ENCODE measurements at regions not wholly inside any gene's neighbourhood (a gene's known extent, or its start where the extent isn't known, plus 50 kb on each side); places are given as distances from the start of the nearest gene placed in this dataset.

DNA sequence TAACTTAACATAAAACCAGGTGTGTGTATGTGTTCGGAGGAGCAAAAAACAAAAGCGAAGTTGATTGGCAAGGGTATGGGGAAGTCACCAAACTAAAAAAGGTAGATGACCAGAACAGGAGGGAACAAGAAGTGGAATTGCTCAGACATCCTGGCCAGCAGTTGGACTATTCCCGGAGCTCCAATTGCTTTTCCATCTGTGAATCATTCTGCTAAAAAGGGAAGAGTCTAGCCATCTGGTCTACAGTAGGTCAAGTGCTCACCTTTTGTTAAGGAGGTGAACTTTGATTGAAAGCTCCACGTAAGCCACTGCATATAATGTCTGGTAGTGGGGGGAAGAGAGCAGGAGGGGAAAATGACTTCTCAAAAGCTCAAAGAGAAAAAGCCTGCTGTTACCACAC, 50.0 kb upstream of the BET1 start:
- no peak for DNase-seq

DNA sequence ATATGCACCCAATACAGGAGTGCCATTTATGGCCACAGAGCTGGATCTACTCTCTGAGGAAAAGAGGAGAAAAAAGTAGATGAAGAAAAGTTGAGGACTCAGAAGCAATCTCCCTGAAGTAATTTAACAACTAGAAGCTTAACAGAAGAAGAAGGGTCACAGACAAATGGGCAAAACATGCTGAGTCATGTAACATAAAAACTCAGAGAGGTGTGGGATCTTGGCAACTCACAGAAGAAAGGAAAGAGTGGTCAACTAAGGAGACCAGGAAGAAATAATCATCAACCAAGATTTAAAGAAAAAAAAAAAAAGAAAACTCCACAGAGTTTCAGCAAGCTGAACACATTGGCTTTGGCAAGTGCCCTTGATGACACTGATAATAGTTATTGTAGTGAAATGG, 51.8 kb upstream of the BET1 start:
- DNase-seq = no peak

DNA sequence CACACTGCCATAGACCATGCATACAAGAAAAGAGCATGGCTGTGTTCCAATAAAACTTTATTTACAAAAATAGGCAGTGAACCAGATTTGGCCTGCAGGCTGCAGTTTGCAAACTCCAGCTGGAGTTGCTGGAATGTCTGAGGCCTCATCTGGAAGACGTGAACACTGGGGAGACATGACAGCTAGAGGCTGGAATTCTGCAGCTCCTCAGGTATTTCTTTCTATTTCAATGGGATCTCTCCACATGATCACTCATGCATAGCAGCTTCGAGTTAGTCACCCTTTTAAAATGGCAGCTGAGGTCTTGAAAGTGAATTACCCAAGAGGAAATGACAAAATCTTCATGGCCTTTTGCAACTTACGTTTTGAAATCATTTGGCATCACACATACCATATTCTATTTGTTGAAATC, 52.6 kb upstream of the BET1 start:
- peak; percentile 72 for DNase-seq

DNA sequence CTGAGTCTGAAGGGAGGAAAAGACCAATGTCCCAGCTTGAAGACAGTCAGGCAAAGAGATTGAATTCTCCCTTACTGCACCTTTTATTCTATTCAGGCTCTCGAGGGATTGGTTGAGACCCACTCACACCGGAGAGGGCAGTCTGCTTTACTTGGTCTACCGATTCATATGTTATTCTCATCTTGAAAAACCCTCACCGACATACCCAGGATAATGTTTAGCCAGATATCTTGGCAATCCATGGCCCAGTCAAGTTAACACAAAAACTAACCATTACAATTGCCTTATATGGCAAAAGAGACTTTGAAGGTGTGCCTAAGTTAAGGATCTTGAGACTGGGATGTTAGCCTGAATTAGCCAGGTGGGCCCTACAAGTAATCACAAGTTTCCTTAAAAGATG, 53.8 kb upstream of the BET1 start:
- no peak for DNase-seq

DNA sequence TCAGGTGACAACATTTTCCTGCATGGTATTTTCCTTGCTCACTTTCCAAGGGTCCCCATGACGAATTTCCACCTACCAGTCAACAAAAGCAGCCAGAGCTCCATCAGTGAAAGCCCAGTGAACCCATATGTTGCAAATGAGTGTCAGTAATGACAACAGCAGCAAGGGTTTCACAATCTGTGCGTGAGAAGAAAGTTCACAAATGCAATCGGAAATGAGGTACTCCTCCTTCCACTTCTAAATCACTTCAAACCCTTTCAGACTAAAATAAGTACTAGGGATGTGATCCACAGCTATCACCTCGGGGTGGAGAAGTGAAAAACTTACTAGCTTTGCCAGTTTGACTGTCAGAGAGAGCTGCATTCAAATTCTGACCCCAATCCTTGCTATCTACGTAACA, 55.6 kb upstream of the BET1 start:
- DNase-seq = peak; percentile 57

DNA sequence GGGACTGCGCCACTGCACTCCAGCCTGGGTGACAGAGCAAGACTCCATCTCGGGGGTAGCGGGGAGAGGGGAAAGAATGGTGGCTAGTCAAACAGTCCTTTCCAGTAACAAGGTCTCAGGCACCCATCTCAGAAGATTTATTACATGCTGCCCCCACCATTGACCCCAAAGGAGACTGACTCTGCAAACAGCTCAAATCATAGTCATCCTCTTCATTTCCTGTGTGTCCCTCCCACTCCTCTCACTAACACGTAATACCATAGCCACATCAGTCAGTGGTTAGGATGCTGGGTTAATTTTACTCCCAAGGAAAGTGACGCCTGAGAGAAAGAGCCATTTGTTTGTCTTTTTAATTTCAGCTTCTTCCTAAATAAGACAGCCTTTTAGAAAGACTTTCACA, 56.6 kb upstream of the BET1 start:
- no peak for DNase-seq

DNA sequence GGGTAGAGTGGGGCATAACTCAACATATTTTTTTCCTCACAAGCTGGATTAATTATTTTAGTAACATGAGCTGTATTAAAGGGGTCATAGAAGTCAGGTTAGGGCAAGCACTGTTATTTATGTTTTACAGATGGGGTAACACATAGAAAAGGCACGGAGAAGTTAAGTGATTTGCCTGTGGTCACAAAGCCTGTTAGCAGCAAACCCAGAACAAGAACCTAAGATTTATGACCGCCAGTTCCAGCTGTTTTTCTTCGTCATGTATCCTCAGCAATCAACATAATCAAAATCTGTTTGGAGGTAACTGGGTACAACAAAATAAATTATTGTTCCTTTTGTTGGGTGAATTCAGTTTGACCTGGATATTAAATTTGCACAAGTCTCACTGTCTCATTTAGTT, 57.2 kb upstream of the BET1 start:
- no peak for DNase-seq

DNA sequence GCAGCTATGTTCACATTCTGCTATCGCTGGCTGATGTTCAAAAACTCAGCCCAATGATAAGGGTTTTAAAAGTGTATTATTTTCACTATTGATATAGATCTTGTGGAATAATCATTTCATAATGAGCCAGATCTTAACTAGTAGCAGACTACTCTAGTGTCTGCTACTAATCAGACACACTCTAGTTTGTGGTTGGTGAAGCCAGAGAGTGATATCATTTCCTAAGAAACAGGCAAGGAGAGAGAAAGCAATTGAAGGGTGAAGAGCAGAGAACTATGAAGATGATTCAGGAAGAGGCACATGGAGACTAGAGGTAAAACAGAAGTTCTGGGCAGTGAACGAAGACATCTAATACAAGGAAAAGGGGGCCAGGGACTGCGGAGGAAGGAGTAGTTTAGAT, 58.2 kb upstream of the BET1 start:
- no peak for DNase-seq

DNA sequence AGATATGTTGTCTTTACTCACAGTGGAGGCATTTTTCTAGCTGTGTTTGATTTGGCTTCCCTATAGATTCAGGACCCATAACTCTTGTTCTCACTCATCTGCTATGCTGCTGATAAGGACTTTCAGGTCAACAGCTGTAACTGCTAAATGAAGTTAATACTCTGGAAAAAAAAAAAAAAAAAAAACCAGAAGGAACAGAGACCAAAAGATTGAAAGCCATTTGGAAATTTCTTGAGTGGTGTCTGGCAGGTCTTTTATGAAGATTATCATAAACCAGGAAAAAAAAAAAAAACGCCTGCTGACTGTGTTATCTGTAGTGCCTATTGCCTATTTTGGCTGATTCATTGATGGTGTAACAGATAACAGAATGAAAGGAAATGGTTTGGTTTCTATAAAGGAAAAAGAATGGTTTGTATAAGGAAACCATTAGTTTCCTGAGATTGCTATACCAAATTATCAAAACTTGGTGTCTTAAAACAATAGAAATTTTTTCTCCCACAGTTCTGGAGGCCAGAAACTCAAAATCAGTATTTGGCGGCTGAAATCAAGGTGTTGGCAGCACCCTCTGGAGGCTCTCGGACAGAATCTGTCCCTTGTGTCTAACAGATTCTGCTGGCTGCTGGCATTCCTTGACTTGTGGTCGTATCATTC, 60.5 kb upstream of the BET1 start:
- DNase-seq = no peak

DNA sequence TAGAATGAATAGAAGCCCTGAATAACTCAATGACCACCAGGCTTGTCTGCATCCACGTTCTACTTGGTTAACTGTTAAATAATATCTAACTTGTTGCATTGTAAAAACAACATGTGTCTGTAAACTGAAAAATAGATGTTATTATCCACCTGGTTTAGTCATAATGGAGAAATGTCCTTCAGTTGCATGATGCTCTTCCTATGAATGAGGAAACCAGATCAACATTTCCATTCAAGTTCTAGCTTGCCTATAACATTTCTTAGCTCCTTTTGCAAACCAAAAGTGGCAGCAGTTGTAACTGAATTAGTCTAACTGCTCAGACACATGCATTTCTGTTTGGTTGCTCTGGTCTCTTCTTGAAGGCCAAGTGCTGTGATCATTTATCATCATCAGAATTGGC, 62.9 kb upstream of the BET1 start:
- no peak for DNase-seq

DNA sequence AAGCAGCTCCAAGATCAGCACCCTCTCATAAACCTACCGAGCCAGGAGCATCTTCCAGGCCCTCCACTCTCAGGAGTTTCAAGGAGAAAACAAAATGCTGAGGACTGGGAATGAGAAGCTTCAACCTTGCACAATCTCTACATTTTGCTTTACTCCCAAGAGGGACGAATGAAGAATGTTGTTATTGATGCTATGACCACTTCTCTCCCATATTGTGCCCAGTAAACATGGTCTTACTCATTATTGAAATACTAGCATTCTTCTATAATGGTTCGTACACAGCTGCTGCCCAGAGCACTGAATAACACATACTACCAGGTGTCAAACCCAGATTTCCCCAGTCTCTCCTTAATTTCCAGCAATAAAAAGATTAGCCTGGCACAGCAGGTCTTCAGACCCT, 63.4 kb upstream of the BET1 start:
- no peak for DNase-seq

DNA sequence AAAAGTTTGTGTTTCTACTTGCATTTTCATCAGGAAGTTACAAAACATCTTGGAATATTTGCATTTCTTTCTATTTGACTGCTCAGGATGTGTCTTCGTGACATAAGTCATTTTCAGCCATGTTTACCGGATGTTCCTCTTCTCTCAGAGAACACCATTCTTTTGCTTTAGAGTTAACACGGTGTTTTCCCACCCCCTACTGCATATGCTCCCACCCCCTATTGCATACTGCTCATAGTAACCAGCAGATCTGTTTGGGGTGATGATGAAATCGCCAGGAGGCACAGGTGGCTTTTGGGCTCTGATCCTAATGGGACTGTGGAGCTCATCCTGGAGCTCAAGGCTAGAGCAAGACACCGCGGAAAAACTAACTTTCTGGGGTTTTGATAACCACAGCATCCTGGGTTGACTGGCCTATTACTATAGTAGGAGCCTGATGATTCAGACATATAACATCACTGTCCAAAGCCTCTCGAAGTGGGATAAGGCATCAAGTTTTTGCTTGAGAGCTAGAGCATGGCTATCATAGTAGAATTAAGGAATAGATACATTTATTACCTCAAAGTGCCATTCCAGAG, 65.1 kb upstream of the BET1 start:
- DNase-seq = peak; percentile 46

DNA sequence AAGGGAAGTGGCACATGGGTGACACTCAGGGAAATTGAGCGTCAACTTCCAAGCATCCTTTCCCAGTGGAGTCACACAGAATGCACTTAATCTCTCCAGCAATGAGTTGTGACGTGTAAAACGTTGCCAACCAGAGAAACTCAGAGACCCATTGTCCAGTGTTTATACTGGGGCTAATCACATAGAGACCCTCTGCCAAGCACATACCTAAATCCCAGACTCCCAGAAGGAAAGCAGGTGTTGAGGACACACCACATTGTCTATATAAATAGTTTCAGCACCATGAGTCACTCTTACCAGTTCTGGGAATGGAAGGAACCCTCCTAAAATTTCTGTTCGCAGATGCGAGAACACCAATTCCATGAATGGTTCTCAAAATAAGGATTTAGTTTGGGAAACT, 76.4 kb upstream of the BET1 start:
- DNase-seq = no peak

DNA sequence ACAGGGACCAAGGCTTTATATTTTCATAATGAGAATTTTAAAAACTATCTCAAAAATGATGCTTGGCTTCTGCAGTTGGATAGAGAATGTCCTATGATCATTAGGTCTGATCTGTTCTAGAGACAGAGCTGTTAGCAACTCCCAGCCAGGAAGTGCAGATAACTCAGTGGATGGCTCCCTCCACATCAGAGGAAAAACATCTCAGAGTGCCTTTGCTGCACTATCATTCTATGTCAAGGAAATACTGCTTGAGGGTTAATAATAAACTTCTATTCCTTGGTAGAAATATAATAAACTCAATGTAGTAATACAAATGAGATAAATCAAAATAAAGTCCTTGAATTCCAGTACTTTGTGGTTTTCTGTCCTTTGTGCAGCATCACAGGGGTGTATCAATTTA, 78.0 kb upstream of the BET1 start:
- DNase-seq = no peak

DNA sequence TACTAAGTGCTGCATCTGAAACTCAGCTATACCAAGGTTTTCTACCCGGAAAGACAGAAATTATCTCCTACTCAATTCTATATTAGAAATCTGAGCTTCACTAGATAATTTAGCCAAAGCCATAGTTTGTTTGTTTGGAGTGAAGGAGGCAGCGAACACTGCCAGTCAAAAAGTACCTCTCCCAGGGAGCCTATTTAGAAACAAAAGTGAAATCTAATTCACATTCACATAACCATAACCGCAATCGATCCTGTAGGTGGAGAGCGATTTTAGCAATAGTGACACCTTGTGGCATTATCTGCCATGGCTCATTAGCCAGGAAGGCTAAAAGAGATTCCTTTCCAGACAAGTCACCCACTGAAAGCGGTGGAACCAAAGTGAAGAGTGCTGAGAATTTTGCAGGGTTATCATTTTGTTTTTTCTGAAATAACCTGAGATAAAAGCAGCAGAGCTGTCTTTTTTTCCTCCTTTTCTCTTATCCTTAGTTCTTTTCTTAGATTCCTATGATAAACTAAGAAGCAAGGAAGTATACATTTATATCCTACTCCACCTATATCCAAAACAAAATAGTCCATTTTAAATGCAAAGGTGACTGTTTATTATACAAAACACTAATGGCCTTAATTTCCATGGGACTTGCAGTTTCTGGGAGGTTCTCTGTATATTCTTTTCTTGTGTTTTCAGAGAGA, 83.7 kb upstream of the BET1 start:
- DNase-seq = peak; percentile 66

DNA sequence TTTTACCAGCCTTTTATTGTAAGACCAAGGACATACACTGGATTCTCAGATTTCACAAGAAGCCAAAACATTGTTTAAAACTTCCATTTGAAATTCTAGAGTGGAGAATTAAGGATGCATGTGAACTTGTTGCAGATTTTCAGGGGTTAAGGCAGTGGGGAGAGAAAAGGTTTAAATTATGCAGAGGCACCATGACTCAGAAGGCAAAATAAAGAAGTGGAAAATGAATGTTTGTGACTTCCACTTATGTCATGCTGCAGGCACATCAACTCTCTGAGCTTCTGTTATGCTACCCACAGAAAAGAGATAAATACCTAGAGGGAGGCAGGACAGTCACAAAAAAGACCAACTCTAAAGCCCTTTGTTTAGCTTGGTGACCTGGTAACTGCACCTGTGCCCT, 84.4 kb upstream of the BET1 start:
- DNase-seq = peak; percentile 53

DNA sequence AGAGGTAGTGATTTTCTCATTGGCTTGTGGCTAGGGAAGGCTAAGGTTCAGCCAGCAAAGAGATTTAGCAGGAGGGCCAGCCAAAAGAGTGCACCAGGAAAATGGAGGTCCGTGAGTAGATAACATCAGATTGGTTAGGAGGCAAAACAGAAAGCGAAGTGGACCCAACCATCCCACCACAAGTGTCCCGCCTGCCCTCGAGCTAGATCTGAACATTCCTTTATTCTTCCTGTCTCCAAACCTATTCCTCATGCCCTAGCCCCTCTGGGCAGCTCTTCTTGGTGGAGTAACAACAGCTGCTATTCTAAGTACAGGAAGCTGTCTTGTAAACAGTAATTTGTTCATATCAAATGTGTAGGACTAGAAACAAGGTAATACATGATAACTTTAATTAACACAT, 85.7 kb upstream of the BET1 start:
- no peak for DNase-seq

DNA sequence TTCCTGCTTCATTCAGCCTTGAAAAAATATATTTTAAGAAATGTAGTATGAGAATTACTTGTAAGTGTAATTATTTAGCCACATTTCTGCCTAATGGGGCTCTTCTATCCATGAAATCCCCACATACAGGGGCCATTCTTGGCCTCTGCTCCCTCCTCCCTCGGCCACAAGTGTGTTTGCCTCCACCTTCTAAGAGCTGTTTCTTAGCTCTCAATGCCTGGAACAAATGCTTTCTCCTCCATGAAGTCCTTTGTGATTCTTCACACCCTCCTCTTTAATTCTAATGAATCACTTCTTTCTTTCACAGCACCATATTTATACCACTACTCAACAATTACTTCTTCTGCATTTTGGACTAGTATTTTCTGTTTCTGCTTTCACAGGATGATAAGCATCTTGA, 88.8 kb upstream of the BET1 start:
- DNase-seq = no peak

DNA sequence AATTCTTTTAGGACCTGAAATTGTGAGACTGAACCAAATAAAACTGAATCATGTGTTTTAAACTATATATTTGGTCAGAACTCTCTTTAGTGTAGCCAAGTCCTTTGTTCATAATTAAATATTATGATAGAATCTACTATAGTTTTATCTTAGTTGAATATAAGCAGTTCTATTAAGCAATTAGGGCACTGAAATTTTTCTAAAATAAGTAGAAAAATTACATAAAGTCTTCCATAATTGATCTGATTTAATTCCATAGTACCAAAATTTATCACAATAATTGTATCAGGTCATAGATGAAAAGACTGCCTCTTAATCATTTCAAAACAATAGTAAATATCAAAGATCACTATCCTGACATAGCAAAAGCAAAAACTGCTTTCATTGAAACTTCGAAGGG, 90.1 kb upstream of the BET1 start:
- no peak for DNase-seq

DNA sequence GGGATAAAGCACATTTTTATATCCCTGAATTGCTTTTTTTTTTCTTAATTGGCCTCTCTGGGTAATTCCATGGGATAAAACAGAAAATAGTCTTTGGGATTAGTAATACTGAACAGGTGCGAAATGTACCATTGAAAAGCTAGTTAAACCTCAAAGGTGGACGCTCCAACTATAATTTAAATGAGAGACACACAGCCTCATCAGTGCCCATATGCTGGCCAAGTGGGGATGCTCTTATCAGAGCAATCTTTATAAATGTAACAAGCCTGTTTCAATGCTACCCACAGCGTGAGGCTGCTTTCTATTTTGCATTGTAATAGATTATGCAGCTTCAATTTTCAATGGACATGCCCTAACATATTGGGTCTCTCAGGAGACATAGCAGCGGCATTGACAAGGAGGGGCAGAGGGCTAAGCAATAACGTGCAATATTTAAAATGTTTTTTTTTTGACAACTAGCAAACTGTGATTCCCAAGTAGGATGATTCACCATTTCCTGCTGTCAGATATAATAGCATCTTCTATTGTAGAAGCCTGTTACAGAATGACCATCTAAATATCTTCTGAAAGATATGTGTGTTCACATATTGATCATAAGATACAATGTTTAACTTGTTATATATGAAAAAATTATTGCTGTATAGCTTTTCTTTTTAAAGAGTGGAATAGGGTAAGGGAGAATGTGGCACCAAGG, 91.3 kb upstream of the BET1 start:
- no peak for DNase-seq

DNA sequence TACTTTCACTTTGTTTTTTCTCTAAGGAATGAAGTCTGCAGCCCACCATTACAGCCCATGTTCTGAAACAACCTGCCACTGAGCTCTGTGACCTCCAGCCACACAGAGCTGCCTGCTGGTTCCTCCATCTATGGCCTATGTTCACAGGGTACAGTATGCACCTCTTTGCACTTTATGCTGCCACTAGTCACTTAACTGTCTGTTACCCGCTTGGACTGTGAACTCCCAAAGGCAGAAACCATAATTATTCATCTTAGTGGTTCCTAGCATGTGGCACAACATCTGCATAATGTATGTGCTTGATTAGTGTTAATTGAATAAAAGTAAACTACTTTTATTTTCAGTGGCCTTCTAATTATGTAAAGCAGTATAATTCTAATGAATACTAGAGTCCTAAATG, 95.5 kb upstream of the BET1 start:
- DNase-seq = no peak

DNA sequence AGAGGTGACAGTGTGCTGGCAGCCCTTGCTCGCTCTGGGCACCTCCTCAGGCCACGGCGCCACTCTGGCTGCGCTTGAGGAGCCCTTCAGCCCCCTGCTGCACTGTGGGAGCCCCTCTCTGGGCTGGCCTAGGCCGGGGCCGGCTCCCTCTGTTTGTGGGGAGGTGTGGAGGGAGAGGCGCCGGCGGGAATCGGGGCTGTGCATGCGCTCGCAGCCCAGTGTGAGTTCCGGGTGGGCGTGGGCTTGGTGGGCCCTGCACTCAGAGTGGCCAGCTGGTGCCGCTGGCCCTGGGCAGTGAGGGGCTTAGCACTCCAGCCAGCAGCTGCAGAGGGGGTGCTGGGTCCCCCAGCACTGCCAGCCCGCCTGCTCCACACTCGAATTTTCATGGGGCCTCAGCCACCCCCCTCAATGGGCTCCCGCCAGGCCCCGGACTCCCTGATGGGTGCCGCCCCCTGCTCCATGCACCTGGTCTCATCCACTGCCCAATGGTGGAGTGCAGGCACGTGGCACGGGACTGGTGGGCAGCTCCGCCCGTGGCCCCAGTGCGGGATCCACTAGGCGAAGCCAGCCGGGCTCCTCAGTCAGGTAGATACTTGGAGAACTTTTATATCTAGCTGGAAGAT, 96.7 kb upstream of the BET1 start:
- no peak for DNase-seq

DNA sequence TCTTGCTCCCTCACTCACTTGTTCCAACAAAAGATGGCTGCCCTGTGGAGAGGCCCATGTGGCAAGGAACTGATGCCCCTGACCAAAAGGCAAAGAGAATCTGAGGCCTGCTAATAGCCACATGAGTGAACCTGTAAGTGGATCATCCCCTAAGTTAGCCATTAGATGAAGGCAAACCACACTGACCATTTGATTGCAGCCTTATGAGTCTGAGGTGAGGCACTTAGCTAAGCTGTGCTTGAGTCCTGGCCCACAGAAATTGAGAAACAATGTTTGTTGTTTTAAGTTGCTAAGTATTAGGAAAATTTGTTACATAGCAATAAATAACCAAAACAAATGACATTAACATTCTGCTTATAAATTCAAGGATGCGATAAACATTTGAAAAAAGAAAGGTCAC, 100.1 kb upstream of the BET1 start:
- no peak for DNase-seq

DNA sequence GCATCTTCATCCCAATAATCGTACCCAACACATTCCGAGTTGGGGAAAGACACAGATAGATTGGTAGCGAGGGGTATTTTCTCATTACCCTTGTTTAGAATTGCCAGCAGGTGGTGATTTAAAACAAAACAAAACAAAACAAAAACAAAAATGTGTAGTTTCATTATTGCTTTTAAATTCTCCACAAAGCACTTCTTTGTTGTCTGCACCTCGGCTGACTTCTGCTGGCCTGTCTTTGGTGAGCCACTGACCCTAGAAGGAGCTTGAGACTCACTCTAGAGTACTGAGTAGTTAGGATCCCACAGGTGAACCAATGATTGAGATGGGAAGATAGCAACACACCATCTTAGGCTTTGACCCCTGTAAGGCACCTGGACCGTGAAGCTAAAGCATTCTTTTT, 105.4 kb upstream of the BET1 start:
- DNase-seq = no peak
